HG03045 (cell line): ENCODE measurements at regions not wholly inside any gene's neighbourhood (a gene's known extent, or its start where the extent isn't known, plus 50 kb on each side); places are given as distances from the start of the nearest gene placed in this dataset.

ENCODE experiments used
- ATAC-seq: cut with Tn5 transposase; IDR thresholded peaks from one replicate; pipeline ENCODE4 v1.9.1; 2021; ENCODE audit warnings: mild to moderate bottlenecking, moderate library complexity; ENCODE audit not compliant: unreplicated experiment

DNA sequence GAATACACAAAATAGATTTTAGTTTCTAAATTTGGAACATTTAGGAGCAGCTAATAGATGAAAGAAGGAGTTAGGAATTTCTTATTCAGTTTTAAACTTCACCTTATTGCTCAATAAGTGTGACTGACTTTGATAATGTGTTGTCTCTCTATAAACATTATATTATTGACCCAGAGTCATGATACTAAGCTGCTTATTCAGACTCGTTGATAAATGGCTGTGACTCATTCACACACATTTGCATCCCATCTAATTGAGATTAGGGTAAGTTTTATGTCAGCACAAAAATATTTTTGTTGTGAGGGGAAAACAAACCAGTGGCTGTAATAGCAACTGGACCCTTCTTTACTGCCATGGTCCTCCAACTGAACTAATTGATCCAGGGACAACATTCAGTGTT, 137.6 kb downstream of the GOLIM4 start:
- no peak for ATAC-seq

DNA sequence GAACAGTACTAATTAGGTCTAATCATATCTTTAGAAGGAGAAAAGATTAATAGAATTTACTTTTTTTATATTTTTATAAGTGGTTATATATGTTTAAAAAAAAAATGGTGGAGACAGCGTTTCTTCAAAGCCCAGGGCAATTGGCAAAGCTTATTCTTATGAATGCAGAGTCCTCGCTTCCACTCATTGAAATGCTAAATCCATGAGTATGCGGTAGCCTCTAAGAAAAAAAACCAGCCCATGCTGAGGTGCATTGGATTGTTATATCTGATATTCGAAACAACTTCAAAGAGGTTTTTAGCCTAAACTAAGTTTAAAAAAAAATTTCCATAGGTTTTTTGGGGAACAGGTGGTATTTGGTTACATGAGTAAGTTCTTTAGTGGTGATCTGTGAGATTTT, 142.8 kb downstream of the GOLIM4 start:
- ATAC-seq: no peak

- ATAC-seq: no peak
These were observed 145.5 kb downstream of the GOLIM4 start for GRCh38 chr3:167950212-167950611.

DNA sequence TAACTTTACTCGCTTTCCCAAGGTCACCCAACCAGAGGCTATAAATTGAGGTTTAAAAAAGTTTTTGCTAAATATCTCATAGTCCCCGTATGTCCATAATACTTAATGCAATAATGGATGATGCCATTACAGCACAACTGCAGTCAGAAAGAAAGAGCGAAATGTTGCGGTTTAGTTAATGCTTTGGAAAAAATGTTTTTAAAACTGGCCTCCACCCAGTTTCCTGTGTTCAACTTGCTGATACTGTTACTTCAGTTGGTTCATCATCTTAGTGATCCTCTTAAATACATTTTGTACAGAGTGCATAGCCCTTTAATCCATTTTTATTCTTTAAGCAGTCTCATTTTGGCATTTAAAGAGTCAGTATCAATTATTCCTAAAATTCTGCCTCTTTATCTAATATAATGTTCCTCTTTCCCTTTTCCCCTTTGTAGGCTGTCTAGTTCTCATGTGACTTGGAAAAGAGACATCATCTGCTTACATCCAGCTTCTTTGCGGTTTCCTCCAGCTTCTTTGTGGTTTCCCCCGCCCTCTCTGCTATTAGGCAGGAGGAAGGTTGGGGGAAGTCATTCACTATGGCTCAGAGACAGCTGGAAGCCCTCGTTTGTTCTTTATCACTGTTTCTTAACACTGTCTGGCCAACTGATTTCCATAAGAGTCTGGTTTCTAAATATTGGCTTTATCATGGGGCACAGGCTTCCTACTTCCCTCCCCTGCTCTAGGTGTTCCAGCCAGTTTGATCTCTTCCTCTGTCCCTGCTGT, 154.3 kb downstream of the GOLIM4 start:
- ATAC-seq: no peak

DNA sequence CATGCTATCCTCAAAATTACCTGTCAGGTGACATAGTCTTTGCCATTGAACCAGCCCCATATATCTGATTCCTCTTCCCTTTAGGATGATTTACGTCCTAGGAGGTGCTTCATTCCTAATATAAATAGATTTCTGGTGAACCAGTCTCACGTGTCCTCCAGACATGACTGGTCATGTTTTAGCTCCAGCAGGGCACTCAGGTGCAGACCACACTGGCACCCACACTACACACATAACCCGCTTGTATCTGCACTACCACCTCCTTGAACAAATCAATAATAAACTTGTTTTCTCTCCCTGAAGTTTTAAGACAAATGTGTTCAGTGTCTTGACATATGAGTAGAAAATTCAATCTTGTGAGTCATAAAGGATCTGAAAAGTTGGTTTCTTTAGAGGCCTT, 155.5 kb downstream of the GOLIM4 start:
- ATAC-seq: no peak

DNA sequence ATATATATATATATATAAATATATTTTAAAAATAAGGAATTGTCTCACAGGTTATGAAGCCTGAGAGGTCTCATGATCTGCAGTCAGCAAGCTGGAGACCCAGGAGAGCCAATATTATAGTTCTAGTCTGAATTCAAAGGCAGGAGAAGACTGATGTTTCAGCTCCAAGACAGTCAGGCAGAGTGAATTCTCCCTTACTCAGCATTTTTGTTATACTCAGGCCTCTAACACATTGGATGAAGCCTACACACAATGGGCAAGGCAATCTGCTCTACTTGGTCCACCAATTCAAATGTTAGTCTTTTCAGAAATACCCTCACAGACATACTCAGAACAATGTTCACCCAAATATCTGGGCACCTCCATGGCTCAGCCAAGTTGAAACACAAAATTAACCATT, 157.2 kb downstream of the GOLIM4 start:
- ATAC-seq: no peak

DNA sequence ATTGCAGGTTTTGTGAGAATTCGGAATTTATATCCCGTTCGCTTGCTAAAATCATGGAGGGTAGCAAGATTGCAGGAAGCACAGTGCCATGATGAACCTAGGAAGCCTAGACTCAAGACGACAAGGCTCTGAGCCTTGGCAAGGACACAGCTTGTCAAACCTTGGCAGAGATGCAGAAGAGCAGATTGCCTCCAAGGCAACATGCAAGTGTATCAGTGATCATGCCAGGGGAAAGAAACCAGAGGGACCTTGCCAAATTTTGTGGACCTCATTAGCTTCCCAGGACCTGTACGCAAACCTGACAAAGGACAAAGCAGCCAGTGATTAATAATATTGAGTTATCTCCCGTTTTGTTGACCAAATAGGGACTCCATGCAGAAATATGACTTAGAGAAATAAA, 159.7 kb downstream of the GOLIM4 start:
- no peak for ATAC-seq

DNA sequence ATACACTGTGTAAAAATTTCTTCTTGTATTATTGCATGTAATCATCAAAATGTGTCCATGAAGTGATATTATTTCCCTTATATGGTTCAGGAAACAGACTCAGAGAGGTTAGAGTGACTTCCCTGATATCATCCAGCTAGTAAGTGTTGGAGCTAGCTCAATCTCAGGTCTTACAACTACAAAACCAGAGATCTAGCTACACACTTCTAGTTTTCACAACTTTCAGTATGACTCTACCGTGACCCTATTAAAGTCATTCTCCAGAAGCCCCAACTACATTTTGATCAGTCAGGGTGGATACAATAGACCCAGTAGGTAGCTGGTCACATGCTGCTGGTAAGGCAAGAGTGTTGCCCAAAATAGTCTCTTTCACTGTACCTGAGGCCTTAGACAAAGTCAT, 165.3 kb downstream of the GOLIM4 start:
- ATAC-seq: no peak

DNA sequence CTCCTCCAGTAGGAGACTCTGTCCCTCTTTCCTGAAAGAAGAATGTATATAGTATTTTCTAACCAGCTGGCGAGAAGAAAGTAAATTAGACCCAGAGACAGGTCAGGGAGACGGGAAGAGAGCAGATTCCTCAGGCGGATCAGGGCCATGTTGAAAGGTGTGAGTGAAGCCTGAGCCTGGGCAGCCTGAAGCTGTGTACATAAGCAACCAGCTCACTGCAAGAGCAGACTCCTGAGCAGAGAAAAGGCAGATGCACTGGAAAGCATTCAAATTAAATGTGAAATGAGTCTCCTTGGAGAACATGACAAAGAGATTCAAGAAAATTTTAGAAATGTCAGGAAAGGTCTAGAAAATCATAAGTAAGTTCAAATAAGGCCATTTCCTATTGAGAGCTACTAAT, 165.8 kb downstream of the GOLIM4 start:
- no peak for ATAC-seq

DNA sequence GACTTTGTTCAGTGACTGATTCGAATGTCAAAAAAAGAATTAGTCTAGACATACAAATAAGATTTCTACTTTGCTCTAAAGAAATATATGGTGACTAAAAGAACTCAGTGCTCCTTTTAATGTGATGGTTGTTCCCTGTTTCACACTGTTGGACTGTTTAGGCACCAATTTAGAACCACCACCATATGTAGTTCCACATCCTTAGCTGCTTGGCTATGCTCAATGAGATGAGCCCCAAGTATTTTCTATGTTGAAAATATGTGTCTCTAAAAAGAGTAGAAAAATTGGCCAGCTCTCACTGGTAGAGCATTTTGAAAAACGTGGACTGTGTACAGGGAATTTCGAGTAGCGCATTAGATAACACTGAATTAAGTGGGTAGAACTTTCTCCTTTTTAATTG, 167.3 kb downstream of the GOLIM4 start:
- no peak for ATAC-seq

DNA sequence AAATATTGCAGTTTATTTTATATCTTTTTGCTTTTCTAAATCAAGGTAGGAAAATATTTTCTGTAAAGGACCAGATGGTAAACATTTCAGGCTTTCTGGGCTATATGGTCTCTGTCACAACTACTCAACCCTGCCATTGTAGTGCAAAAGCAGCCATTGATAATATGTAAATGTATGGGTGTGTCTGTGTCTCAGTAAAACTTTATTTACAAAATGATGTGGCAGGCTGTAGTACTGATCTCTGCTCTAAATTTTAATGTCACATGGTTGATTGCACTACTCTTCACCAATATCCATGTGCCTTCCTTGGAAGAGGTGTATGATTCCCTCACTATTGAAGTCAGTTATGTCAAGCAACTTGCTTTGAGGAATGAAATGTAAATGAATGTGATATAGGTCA, 175.0 kb downstream of the GOLIM4 start:
- ATAC-seq: no peak

DNA sequence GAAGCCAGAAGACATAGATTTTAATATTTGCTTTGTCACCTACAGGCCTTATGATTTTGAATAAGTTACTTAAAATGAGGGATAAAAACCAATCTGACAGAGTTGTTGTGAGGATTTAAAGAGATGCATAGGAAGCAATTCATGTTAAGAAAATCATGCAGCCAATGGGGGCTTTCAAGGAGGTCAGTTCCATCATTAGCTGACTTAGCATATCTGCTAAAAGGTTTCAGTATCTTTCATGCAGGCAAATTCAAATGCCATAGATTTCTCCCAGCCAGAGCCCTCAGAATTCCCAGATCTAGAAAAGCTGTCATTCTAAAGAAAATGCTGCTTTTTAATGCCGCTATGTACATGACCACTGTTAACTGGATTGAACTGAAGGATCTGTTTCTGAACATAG, 176.1 kb downstream of the GOLIM4 start:
- no peak for ATAC-seq

DNA sequence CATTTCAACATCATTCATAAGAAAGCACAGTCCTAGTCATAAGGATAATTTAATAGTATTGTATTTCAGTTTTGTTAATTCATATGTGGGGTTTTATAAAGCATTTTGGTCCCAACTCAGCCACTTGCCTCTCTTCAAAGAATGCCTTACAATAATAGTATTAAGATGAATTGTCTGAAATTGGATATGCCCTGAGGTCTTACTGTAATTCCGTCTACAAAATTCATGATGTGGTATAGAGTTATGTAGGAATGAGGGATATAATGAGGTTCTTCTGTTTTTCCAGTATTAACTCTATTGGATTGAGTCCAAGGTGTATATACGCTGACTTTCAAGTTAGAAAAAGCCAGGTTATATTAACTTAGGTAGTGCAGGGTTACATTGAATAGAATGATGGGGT, 177.0 kb downstream of the GOLIM4 start:
- ATAC-seq: no peak

DNA sequence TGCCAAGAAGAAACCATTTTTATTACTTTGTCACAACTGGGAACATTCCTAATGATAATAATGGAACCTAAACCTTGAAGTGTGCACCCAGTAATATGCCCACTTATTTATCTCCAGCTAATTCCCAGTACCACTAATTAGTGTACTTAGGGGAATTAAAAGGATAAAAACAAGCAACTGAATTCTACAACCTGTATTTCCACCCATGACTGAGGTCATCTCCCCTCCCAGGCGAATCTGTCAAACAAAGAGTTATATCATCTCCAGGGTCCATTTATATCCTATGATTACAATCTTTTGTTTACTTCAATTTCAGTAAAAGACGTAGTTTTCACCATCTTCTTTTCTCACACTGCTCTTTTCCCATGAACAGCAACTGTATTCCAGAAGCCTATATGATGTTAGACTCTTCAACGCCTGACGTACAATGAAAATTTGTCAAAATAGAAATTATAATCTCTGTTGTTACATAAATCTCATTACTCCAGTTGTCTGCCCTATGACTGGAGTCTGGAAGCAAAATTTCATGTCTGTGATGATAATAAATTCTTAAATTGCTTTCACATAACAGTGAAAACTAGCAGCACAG, 177.6 kb downstream of the GOLIM4 start:
- no peak for ATAC-seq

DNA sequence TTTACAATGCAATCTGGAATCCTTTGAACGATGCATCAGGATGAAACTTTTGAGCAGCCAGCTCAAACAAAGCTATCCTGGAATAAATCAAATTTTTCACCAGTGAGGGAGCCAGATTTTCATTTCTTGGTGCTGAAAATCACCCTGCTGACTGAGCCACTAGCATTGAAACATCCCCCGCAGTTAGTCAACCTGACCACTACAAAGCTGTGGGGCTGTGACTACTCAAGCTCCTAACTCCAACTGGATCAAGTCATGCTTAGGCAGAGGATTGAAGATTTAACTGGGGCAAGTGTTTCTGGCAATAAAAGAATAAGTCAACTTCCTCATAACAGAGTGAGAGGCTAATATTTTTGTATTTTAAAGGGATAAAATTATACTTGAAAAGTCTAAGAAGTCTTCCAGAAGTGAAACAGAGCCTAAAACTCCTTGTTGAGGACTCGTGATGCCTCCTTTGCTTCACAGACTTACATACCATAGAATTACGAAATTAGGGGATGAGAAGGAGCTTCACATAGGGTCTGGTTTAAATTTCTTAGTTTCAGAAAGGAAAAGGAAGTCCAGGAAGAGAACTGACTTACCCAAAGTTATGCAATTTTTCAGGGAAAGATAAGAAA, 177.8 kb downstream of the SERPINI1 start:
- no peak for ATAC-seq

DNA sequence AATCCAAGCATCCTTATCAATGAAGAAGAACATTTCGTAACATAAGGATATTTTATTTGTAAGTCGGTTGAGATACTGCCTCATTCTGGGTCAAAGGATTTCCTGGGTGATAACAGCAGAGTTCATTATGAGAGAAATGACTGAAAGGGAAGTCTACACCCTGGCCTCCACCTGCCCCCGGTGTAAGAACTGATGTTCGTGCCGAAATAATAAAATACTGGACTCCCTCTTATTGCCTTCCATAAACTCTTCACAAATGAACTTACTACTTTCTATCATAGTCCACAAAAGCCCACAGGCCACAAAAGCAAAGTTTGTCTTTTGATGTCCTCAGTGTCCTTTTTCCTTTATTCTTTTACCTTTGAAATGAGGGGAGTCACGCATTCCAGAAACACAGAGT, 174.4 kb downstream of the SERPINI1 start:
- ATAC-seq: no peak

DNA sequence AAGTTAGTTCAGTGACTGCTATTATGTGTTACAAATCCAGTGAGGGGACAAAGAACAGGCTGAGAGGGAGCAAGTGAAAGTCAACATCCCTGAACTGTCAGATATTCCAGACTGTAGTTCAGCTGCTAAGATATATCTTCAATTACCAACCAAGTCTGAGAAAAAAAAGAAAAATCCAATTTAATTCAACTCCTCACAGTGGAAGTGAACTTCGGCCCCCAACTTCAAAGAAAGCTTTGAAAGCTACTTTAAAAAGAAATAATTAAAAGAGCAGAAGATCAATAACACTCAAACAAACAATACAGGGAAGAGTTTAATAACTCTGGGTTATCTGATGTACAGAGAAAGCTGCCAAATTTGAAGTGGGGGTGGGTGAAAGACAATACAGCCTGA, 174.0 kb downstream of the SERPINI1 start:
- ATAC-seq: no peak

DNA sequence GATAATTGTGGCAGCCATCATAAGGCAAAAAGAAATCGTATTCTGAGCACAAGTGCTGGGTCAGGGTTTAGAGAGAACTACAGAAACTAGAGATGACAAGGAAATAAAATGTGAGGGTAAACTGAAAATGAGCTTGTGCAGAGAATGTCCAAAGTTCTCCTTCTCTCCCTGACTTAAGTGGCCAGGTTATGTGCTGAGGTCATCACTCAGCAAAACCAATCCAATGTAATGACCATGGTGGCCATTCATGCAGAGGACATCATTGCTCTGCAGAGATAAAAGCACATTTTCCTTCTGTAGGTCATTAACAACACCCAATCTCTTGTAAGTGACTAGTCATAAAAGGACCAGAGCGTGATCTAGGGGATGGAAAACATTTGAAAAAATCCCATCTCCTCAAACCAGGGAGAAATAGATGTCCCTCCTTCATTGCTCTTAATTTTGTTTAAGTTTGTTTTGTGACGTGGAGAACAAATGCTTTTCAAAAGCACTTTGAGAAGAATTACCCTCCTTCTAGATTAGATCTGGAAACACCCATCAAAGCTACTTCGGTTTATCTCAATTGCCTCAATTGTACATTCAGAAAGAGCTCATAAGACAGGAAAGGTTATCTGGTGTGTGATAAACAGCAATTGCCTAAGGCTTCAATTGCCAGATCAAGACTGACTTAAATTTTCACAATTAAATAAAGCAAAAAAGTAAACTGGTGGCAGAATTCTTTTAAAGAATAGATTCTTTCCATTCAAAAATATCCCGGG, 173.4 kb downstream of the SERPINI1 start:
- no peak for ATAC-seq

DNA sequence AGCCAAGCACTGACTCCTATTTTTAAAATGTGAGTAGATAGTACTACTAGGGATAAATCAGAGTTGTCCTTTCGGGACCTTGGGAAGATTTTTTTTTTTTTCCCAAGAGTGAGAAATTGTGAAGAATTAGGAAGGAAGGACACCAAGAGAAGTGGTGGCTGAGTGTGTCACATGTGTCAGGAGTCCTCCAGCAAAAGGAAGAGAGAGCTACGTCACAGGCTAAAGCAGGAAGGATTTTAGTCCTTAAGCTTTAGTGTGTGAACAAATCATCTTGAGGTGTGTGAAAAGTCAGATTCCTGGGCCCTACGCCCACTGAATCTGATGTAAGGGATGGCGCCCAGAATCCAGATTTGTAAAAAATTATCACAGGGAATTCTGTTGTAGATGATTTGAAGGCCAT, 172.7 kb downstream of the SERPINI1 start:
- no peak for ATAC-seq

DNA sequence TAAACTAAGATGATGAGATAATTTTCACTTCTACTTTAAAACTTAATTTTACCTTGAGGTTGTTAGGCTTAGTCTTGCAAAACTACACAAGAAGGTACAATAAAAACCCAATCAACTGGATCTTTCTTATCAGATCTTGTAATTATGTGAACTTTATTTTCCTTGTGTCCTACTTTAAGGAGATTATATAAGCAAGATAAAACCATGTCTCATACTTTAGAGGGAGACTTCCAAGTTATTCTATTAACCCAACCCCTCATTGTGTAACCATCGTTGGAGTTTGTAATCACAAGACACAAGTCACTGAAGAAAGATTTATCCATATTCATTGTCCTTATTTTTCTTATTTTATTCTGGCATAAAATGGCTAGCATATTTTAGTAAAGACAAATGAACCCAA, 165.6 kb downstream of the SERPINI1 start:
- ATAC-seq: no peak

GRCh38 chr3:167899093-167899492, 163.6 kb downstream of the SERPINI1 start:
- no peak for ATAC-seq

DNA sequence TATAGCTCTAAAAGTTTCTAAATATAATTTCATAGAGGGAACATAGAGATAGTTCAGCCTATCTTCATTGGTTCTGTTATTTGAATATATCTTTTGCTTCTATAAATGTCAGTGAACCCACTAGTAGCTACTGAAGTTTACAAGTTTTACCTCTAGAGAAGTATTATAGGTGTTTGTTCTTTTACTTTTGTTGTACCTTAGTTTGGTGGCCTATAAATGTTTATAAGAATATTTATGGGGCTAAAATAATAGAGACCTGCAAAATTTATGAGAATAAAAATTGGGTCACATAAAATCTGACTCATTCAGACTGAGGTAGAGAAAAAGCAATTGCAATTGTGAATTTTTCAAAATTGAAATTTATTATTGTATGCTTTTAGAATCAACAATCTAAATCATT, 162.6 kb downstream of the SERPINI1 start:
- ATAC-seq: no peak
